ENCODE measurements at regions not wholly inside any gene's neighbourhood (a gene's known extent, or its start where the extent isn't known, plus 50 kb on each side); places are given as distances from the start of the nearest gene placed in this dataset.
"Not testable (repeated sequence)": the region's sequence is repeated elsewhere in the genome, so short reads cannot be mapped to it uniquely, and the experiment has no call there.

DNA sequence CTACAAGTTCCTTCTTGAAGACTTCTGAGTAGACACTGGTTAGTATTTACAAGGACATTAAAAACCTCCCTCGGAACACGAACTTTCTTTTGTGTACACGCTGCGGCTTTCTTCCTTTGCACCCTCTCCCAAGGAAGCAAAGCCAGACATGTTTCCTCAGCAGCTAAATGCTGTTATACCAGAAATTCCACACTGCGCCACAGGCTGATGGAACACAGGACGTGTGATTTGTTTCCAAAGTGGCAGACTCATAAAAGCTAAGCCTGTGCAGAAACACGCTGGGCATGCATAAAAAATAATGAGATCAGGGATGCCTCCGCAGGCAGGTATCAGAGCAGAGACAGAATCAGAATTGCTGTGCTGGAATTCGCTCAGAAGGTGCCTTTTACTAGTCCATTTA, 73.0 kb upstream of the RGPD5 start:
- no peak for DNase-seq

DNA sequence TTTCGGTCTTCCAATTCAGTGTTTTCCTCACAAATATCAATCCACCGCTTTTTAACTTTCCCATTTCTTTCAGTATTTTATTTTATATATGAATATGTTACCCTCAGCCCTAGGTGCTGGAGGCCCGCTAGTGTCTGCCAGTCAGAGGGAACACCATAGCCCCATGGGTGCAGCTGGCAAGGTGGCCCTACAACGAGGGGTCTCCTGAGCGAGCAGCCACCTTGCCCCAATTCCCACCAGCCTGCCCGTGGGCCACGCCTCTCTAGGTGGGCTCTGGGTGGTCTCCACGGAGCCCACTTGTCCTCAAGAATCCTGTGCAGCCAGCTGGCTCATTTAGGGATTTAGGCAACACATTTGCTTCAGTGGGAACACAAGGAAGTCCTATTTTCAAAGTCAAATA, 72.5 kb upstream of the RGPD5 start:
- no peak for DNase-seq

GRCh38 chr2:109722026-109722425, 72.1 kb upstream of the RGPD5 start:
- no peak for DNase-seq

- not testable (repeated sequence) for DNase-seq
Measured at GRCh38 chr2:109722640-109723039, 71.5 kb upstream of the RGPD5 start.

DNA sequence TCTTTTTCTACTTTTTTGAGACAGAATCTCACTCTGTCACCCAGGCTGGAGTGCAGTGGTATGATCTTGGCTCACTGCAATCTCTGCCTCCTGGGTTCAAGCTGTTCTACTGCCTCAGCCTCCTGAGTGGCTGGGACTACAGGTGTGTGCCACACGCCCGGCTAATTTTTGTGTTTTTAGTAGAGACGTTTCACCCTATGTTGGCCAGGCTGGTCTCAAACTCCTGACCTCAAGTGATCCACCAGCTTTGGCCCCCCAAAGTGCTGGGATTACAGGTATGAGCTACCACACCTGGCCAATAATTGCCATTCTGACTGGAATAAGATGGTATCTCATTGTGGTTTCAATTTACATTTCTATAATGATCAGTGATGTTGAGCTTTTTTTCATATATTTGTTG, 71.0 kb upstream of the RGPD5 start:
- DNase-seq: not testable (repeated sequence)

GRCh38 chr2:109724533-109725460, 69.3 kb upstream of the RGPD5 start:
- DNase-seq: no peak

DNA sequence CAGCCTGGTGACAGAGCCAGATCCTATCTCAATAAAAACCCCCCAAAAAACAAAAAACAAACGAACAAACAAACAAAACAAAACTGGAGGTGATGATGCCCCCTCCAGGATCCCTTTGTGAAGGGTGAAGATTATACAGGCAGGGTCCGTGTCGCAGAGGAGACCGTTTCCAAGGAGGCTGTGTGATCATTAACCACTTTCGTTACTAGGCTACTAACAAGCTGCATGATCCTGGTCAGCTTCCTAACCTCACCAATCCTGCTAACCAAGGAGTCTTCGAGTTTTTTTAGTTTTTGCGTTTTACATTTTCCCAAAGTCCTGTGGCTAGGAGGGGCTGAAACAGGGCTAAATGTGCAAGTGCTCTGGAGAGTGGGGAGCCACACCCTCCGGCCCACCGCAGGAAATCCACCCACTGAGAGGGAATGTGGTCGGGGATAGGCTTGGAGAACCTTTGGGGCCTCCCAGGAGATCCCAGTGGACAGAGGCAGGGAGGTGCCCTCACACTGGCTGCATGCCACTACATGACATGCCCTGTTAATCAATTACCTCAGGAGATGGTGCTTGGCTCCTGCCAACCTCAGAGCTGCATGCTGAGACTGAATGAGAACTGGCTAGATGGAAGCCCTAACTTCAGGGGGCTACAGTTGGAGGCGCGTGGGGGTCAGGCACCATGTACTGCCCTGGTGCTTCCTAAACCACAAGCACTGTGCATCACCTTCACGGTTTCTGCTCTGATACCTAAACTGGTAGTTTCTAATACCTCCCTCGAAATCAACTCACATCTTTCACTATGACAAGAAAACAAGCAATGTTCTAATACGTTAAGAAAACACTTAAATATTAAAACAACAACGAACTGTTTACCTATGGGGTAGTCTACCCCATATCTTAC, 67.5 kb upstream of the RGPD5 start:
- DNase-seq: no peak

DNA sequence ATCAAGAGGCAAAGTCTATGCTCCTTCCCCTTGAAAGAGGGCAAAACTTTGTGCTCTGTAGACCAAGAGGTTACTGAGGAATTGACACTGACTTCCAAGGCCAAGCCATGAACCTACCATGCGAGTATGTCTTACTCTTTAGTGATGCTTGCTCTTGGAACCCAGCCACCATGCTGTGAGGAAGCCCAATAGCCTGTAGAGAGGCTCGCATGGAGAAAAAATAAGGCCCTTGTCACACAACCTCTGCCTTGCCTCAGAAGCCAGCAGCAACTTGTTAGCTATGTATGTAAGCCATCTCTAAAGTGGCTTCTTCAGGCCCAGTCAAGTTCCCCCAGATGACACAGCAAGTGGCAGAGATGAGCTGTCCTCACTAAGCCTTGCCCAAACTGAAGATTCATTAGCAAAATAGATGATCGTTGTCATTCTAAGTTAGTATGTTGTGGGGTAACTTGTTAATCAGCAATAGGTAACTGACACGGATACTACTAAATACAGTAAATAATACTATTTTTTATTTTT, 66.1 kb upstream of the RGPD5 start:
- DNase-seq: no peak

DNA sequence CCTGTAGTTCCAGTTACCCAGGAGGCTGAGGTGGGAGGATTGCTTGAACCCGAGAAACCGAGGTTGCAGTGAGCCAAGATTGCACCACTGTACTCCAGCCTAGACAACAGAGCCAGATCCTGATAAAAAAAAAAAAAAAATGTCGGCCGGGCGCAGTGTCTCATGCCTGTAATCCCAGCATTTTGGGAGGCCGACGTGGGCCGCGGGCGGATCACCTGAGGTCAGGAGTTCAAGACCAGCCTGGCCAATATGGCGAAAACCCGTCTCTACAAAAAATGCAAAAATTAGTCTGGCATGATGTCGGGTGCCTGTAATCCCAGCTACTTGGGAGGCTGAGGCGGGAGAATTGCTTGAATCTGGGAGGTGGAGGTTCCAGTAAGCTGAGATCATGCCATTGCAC, 60.4 kb upstream of the RGPD5 start:
- DNase-seq: not testable (repeated sequence)

DNA sequence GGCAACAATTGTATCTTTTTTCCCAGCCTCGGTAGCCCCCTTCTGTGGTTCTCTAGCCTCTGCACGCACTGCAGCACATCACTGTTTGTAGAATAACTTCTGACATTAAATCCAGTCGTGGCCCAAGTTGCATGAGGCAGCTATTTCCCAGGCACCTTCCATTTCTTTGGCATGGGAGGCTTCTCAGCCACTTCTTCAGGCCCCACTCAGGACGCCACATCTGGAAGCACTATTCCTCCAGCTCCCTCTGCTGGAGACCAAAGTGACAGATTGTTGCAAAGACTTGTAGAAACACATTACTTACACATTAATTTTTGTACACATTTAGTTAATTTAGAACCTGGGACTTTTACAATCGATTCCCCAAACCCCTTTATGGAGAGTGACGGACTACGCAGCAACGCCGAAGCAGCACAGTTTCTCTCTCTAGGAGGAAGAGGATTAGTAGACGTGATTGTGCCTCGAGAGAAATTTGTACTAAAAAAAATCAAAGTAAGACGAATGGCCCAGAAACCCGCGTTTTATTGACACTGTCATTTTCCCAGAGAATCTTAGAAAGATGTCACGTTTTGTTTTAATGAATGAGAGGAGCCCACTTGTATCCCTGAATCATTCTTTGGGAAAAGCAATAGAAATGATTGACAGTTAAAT, 57.8 kb upstream of the RGPD5 start:
- peak in 1 of 6 experiments; percentile 1 for DNase-seq
